HG02884 (cell line): ENCODE measurements at regions not wholly inside any gene's neighbourhood (a gene's known extent, or its start where the extent isn't known, plus 50 kb on each side); places are given as distances from the start of the nearest gene placed in this dataset.
"Not testable (repeated sequence)": the region's sequence is repeated elsewhere in the genome, so short reads cannot be mapped to it uniquely, and the experiment has no call there.

ENCODE experiments used
- ATAC-seq: cut with Tn5 transposase; IDR thresholded peaks from one replicate; pipeline ENCODE4 v1.9.1; 2021; ENCODE audit warnings: mild to moderate bottlenecking, moderate library complexity; ENCODE audit not compliant: unreplicated experiment

DNA sequence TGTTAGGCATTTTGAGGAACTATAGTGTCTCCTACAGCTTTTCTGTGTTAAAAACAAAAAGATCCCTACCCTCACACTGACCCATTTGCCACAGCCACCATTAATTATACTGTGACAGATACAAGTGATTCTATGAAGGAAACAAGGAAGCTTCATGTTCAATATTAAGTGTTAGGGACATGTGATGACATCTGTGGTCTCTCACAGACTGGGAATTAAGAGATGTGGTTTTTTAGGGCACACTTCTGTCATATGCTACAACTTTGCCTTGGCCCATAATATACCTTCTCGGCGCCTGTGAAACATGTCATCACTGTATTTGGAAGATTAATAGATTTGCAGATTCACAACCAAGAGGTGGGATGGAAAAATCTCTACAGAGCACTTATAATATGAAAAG is 102.9 kb upstream of the TCF21 start:
- ATAC-seq, result no peak

GRCh38 chr6:133787122-133787521 is 101.8 kb upstream of the TCF21 start:
- ATAC-seq, result no peak

DNA sequence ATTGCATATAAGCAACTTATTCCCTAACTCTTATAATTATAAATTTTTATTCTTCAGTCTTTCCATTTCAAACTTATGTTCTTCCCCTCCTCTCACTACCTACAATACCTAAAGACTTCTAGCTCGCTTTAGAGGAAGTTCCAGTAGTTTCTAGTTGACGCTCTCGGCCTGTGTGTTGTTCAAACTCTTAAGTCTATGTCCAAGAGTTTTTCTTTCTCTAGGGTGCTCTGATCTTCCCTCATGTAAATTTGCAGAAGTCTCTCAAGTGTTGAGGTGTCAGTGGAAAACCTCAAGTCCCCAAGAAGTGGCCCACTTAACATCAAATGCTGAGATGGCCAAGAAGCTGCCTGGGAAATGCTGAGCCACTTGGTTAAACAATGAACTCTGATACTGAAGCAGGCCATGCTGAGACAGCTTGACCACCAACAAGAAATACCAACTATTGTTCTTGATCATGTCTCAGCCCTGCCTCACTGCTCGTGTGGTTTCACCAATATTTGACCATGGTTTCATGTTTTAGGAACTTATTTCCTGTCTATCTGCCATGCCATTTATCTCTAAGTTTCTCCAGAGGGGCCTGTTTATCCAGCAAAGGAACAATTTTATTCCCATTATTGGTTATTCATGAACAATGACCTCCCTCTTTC is 100.9 kb upstream of the TCF21 start:
- no peak for ATAC-seq

DNA sequence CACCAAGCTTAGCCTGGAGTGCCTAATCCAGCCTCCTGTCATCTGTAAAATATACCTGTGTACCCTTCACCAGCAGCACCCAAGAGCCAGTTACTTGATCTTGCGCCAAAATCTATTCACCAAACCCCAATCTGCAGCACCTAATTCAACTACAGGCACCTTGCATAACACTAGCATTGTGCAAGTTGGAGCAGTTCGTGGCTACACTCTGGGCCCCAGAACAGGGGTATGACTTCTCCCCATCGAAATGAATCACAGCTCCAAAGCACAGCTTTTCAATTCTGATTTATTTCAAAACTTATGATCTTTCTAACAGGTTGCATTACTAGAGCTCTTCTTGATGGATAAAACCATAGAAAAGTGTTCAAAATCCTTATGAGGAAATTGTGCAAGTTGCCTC is 100.4 kb upstream of the TCF21 start:
- ATAC-seq, result no peak

GRCh38 chr6:133789449-133789848 is 99.5 kb upstream of the TCF21 start:
- ATAC-seq, result not testable (repeated sequence)

DNA sequence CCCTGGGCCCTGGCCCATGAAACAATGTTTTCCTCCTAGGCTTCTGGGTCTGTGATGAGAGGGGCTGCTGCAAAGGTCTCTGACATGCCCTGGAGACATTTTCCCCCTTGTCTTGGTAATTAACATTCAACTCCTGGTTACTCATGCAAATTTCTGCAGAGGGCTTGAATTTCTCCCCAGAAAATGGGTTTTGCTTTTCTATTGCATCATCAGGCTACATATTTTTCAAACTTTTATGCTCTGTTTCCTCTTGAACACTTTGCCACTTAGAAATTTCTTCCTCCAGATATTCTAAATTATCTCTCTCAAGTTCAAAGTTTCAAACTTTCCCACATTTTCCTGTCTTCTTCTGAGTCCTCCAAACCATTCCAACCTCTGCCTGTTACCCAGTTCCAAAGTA is 98.2 kb upstream of the TCF21 start:
- ATAC-seq, result not testable (repeated sequence)

DNA sequence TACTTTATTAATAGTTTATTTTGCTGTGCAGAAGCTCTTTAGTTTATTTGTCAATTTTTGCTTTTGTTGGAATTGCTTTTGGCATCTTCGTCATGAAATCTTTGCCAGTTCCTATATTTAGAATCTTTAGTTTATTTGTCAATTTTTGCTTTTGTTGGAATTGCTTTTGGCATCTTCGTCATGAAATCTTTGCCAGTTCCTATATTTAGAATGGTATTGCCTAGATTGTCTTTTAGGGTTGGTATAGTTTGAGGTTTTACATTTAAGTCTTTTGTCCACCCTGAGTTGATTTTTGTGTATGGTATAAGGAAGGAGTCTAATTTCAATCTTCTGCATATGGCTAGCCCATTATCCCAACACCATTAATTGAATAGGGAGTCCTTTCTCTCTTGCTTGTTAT is 93.9 kb upstream of the TCF21 start:
- not testable (repeated sequence) for ATAC-seq

DNA sequence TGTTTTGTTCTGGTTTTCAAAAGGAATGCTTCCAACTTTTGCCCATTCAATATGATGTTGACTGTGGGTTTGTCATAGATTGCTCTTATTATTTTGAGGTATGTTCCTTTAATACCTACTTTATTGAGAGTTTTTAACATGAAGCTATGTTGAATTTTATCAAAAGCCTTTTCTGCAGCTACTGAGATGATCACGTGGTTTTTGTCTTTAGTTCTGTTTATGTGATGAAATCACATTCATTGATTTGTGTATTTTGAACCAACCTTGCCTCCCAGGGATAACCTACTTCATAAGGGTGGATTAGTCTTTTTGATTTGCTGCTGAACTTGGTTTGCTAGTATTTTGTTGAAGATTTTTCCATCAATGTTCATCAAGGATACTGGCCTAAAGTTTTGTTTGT is 92.7 kb upstream of the TCF21 start:
- ATAC-seq, result no peak

GRCh38 chr6:133799043-133799442 is 89.9 kb upstream of the TCF21 start:
- no peak for ATAC-seq

GRCh38 chr6:133802861-133803260 is 86.1 kb upstream of the TCF21 start:
- ATAC-seq, result no peak

GRCh38 chr6:133804265-133804664 is 84.6 kb upstream of the TCF21 start:
- no peak for ATAC-seq

GRCh38 chr6:133805876-133806275 is 83.0 kb upstream of the TCF21 start:
- no peak for ATAC-seq

DNA sequence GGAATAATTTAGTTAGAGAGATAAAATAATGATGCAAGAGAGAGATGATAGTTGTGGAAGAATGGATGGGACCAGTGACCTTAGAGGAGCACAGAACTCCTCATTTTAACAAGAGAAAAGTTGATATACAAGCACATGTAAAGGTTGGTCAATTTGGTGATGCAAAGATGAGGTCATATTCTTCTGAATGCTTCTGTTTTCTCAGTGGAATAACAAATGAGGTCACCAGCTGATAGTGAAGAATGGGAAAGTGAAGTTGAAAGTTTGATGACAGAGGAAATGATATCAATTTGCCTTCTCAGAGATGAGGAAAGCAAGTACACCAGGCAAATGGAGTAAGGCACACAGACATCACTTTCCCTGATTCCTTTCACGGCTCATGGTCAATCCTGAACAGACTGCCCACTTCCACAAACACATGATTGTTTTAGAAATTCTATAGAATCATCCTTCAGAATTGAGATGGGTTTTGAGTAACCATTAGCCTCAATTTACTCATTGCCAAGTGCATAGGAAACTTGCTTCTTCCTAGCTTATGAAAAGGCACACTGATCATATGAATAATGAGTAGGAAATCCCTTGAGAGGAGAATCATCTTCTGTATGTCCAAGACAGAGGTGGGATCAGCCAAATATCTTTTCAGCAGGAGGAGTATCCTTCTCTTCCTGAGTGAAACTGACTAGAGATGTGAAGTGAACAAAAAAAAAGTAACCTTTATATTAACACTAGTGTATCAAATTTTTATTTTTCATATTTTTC is 82.4 kb upstream of the TCF21 start:
- ATAC-seq, result no peak

DNA sequence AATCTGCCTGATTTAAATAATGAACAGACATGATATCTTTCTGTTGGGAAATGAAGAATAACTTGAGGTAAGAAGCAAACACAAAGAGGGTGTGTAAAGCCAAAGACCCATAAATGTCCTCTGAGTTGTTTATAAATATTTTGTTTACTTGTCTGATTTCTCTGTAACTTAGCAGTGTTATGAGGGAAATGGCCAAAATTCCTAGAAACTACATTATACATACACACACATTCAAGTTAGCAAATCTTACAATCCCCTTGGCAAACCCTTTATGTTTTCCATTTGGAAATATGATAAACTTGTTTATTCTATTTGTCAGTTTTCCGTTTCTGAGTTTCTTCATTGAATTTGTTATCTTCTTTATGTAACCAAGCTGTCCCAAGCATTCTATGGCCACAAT is 81.4 kb upstream of the TCF21 start:
- no peak for ATAC-seq

GRCh38 chr6:133809406-133809805 is 79.5 kb upstream of the TCF21 start:
- no peak for ATAC-seq

- ATAC-seq, result no peak
Observed at GRCh38 chr6:133811557-133811956, 77.4 kb upstream of the TCF21 start.

- ATAC-seq, result not testable (repeated sequence)
Observed at GRCh38 chr6:133812446-133812845, 76.5 kb upstream of the TCF21 start.

DNA sequence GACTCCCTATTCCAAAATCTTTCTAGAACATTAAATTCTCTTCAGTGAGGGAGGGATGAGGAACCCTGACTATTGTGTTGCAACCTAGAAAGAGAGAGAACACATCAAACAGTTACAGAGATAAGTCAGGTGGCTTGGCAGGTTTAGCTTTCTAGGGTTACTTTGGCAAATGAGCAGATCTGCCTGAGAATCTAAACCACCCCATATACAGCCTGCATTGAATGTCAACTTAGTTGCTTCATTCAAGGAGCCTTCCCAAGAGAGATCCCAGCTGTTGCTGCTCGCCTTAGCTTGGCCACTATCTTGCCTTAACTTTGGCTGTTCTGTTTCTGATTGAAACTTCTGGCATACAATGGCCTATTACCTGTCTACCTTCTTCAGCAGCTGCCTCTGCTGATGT is 74.7 kb upstream of the TCF21 start:
- no peak for ATAC-seq

DNA sequence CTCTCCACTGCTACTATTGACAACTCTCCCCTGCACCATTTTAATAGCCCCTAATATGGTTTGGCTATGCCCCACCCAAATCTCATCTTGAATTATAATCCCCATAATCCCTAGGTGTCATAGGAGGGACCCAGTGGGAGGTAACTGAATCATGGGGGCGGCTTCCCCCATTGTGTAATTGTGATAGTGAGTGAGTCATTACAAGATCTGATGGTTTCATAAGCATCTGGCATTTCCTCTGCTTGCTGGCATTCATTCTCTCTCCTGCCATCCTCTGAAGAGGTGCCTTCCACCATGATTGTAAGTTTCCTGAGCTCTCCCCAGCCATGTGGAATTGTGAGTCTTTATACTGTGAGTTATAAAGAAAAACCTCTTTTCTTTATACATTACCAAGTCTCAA is 74.1 kb upstream of the TCF21 start:
- ATAC-seq, result no peak

DNA sequence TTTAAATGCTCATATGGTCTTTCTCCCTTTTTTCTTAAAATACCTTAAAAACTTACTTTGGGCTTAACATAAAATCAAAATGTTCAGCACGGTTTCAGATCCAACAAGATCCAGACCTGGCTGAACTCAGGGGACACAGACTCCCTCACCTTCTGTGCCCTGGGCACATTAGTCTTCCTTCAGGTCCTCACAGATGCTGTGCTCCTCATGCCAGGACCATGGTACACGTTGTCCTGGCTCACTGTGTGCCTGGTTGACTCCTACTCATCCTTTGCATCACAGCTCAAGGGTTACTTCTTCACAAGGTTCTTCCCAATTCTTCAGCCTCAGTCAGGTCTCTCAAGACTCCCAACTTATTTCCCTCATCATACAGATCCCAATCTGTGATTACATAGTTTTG is 73.6 kb upstream of the TCF21 start:
- no peak for ATAC-seq

DNA sequence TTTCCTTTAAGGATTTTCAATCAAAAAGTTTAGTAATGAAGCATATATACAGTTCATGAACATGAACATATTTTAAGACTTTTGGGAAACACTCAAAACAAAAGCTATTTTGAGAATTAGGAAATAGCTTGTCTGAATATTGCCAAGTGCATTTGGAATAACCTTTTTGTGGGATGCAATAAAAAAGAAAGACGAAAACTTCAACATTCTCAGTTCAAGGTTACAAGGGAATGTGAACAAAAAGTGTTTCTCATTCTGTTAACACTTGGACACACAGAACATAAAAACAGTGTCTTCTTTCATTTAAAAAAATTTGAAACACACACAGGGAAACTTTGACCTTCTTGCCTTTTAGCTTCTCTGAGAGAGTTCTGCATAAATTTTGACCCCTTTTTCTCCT is 72.7 kb upstream of the TCF21 start:
- no peak for ATAC-seq

GRCh38 chr6:133817460-133818047 is 71.4 kb upstream of the TCF21 start:
- ATAC-seq, result no peak
